GM19395 (cell line): ENCODE measurements at regions not wholly inside any gene's neighbourhood (a gene's known extent, or its start where the extent isn't known, plus 50 kb on each side); places are given as distances from the start of the nearest gene placed in this dataset.
"Not testable (repeated sequence)": the region's sequence is repeated elsewhere in the genome, so short reads cannot be mapped to it uniquely, and the experiment has no call there.

ENCODE experiments used
- ATAC-seq: cut with Tn5 transposase; IDR thresholded peaks from one replicate; pipeline ENCODE4 v1.9.1; 2021; ENCODE audit warnings: mild to moderate bottlenecking, moderate library complexity; ENCODE audit not compliant: unreplicated experiment

- no peak for ATAC-seq
Observed at GRCh38 chr16:85449191-85449884, 163.8 kb upstream of the GSE1 start.

GRCh38 chr16:85449885-85450245, 163.3 kb upstream of the GSE1 start:
- no peak for ATAC-seq

- not testable (repeated sequence) for ATAC-seq
Observed at GRCh38 chr16:85451142-85451541, 162.0 kb upstream of the GSE1 start.

- ATAC-seq: no peak
Observed at GRCh38 chr16:85451641-85452363, 161.3 kb upstream of the GSE1 start.

GRCh38 chr16:85452364-85453193, 160.5 kb upstream of the GSE1 start:
- no peak for ATAC-seq

- ATAC-seq: no peak
Observed at GRCh38 chr16:85453194-85453678, 159.9 kb upstream of the GSE1 start.

- no peak for ATAC-seq
Observed at GRCh38 chr16:85453703-85454102, 159.4 kb upstream of the GSE1 start.

- ATAC-seq: no peak
Observed at GRCh38 chr16:85454171-85454872, 158.8 kb upstream of the GSE1 start.

GRCh38 chr16:85455534-85455933, 157.6 kb upstream of the GSE1 start:
- no peak for ATAC-seq

- ATAC-seq: no peak
Observed at GRCh38 chr16:85457366-85457765, 155.8 kb upstream of the GSE1 start.

GRCh38 chr16:85458968-85459367, 154.2 kb upstream of the GSE1 start:
- ATAC-seq: no peak

GRCh38 chr16:85459529-85460251, 153.4 kb upstream of the GSE1 start:
- no peak for ATAC-seq

GRCh38 chr16:85460252-85461021, 152.7 kb upstream of the GSE1 start:
- ATAC-seq: no peak

- ATAC-seq: no peak
Observed at GRCh38 chr16:85461022-85461813, 151.9 kb upstream of the GSE1 start.

GRCh38 chr16:85461814-85462713, 151.1 kb upstream of the GSE1 start:
- ATAC-seq: no peak

GRCh38 chr16:85462714-85463611, 150.2 kb upstream of the GSE1 start:
- ATAC-seq: no peak
